ENCODE measurements at regions not wholly inside any gene's neighbourhood (a gene's known extent, or its start where the extent isn't known, plus 50 kb on each side); places are given as distances from the start of the nearest gene placed in this dataset.
"Not testable (repeated sequence)": the region's sequence is repeated elsewhere in the genome, so short reads cannot be mapped to it uniquely, and the experiment has no call there.

GRCh38 chr5:77908787-77909186 is 132.6 kb upstream of the TBCA start:
- no peak for DNase-seq

GRCh38 chr5:77907786-77908185 is 131.6 kb upstream of the TBCA start:
- no peak for DNase-seq

GRCh38 chr5:77906806-77907205 is 130.7 kb upstream of the TBCA start:
- DNase-seq: no peak

GRCh38 chr5:77904362-77904761 is 128.2 kb upstream of the TBCA start:
- DNase-seq: no peak

- peak; percentile 63 to 89 for DNase-seq
These were observed 124.6 kb upstream of the TBCA start for GRCh38 chr5:77900691-77901090.

- DNase-seq: peak; percentile 79 to 86
These were observed 122.2 kb upstream of the TBCA start for GRCh38 chr5:77898385-77898784.

- no peak for DNase-seq
These were observed 120.2 kb upstream of the TBCA start for GRCh38 chr5:77896338-77896737.

GRCh38 chr5:77894103-77894502 is 118.0 kb upstream of the TBCA start:
- DNase-seq: not testable (repeated sequence)

- DNase-seq: no peak
These were observed 117.2 kb upstream of the TBCA start for GRCh38 chr5:77893225-77893860.

- no peak for DNase-seq
These were observed 116.2 kb upstream of the TBCA start for GRCh38 chr5:77892061-77893010.

GRCh38 chr5:77885519-77885918 is 109.4 kb upstream of the TBCA start:
- no peak for DNase-seq

- DNase-seq: no peak
These were observed 106.6 kb upstream of the TBCA start for GRCh38 chr5:77882670-77883257.

GRCh38 chr5:77881528-77881927 is 105.4 kb upstream of the TBCA start:
- DNase-seq: no peak

GRCh38 chr5:77877516-77878355 is 101.6 kb upstream of the TBCA start:
- DNase-seq: no peak

GRCh38 chr5:77876862-77877502 is 100.8 kb upstream of the TBCA start:
- no peak for DNase-seq

- DNase-seq: no peak
These were observed 100.2 kb upstream of the TBCA start for GRCh38 chr5:77876316-77876715.

GRCh38 chr5:77874691-77875090 is 98.6 kb upstream of the TBCA start:
- no peak for DNase-seq

GRCh38 chr5:77873239-77873638 is 97.1 kb upstream of the TBCA start:
- DNase-seq: no peak

- DNase-seq: no peak
These were observed 95.8 kb upstream of the TBCA start for GRCh38 chr5:77871946-77872345.

GRCh38 chr5:77871016-77871415 is 94.9 kb upstream of the TBCA start:
- no peak for DNase-seq

GRCh38 chr5:77869116-77869798 is 93.1 kb upstream of the TBCA start:
- DNase-seq: no peak

- peak; percentile 56 to 59 for DNase-seq
These were observed 91.8 kb upstream of the TBCA start for GRCh38 chr5:77867914-77868313.
